GM21515 (cell line): ENCODE measurements at regions not wholly inside any gene's neighbourhood (a gene's known extent, or its start where the extent isn't known, plus 50 kb on each side); places are given as distances from the start of the nearest gene placed in this dataset.
"Not testable (repeated sequence)": the region's sequence is repeated elsewhere in the genome, so short reads cannot be mapped to it uniquely, and the experiment has no call there.

Source experiments
- ATAC-seq: cut with Tn5 transposase; IDR thresholded peaks from one replicate; pipeline ENCODE4 v1.9.1; 2021; ENCODE audit not compliant: unreplicated experiment

- peak; percentile 65 for ATAC-seq
Measured at GRCh38 chr9:39663713-39664112, 308.2 kb downstream of the SPATA31A1 start.

GRCh38 chr9:39665020-39665419, 309.6 kb downstream of the SPATA31A1 start:
- not testable (repeated sequence) for ATAC-seq

GRCh38 chr9:39674437-39675210, 319.2 kb downstream of the SPATA31A1 start:
- not testable (repeated sequence) for ATAC-seq

- ATAC-seq, result not testable (repeated sequence)
Measured at GRCh38 chr9:39675211-39675553, 319.7 kb downstream of the SPATA31A1 start.

- not testable (repeated sequence) for ATAC-seq
Measured at GRCh38 chr9:39678534-39679263, 323.2 kb downstream of the SPATA31A1 start.

GRCh38 chr9:39680694-39681401, 325.4 kb downstream of the SPATA31A1 start:
- ATAC-seq, result not testable (repeated sequence)

GRCh38 chr9:39728862-39729261, 373.4 kb downstream of the SPATA31A1 start:
- ATAC-seq, result not testable (repeated sequence)

- ATAC-seq, result not testable (repeated sequence)
Measured at GRCh38 chr9:39744898-39745297, 389.4 kb downstream of the SPATA31A1 start.

- ATAC-seq, result not testable (repeated sequence)
Measured at GRCh38 chr9:39775570-39775969, 420.1 kb downstream of the SPATA31A1 start.

GRCh38 chr9:39791356-39791755, 435.9 kb downstream of the SPATA31A1 start:
- ATAC-seq, result peak; percentile 100

GRCh38 chr9:39797935-39798334, 442.5 kb downstream of the SPATA31A1 start:
- not testable (repeated sequence) for ATAC-seq

- not testable (repeated sequence) for ATAC-seq
Measured at GRCh38 chr9:39799252-39799651, 443.8 kb downstream of the SPATA31A1 start.

GRCh38 chr9:39802561-39802960, 447.1 kb downstream of the SPATA31A1 start:
- not testable (repeated sequence) for ATAC-seq

GRCh38 chr9:39809401-39810226, 454.1 kb downstream of the SPATA31A1 start:
- peak; percentile 99 for ATAC-seq

- not testable (repeated sequence) for ATAC-seq
Measured at GRCh38 chr9:39810401-39810800, 454.9 kb downstream of the SPATA31A1 start.

- not testable (repeated sequence) for ATAC-seq
Measured at GRCh38 chr9:39811615-39812014, 456.1 kb downstream of the SPATA31A1 start.

- ATAC-seq, result not testable (repeated sequence)
Measured at GRCh38 chr9:39828457-39828856, 473.0 kb downstream of the SPATA31A1 start.
